Thoracic aorta (tissue), 2 donors: ENCODE measurements at regions not wholly inside any gene's neighbourhood (a gene's known extent, or its start where the extent isn't known, plus 50 kb on each side); places are given as distances from the start of the nearest gene placed in this dataset.

Experiments used
- ATAC-seq: fragments of 150-250 bp; one replicate; pipeline ENCODE4 v1.8.0; 2017; ENCODE audit warnings: low read depth; ENCODE audit not compliant: insufficient number of reproducible peaks, low FRiP score
- DNase-seq: peaks from one replicate; pipeline ENCODE4 v3.0.0-alpha.2; 2020; ENCODE audit warnings: low spot score
- H3K27ac ChIP-seq, 2 donors: fragments of 200-600 bp; sonication (generic); 1 replicate in 1 of 2; 2 replicates in 1 of 2; pipeline ENCODE4 v1.5.1; 2016; ENCODE audit warnings: mild to moderate bottlenecking in 2 of 2, moderate library complexity in 2 of 2
- H3K27me3 ChIP-seq: fragments of 200-600 bp; sonication (generic); replicated peaks from 2 replicates; pipeline ENCODE4 v1.6.0; 2016; ENCODE audit warnings: mild to moderate bottlenecking; ENCODE audit not compliant: insufficient read depth
- H3K36me3 ChIP-seq: fragments of 200-600 bp; sonication (generic); one replicate; pipeline ENCODE4 v1.5.1; 2016
- H3K4me1 ChIP-seq, 2 donors: fragments of 200-600 bp; sonication (generic); 1 replicate in 1 of 2; 2 replicates in 1 of 2; pipeline versions ENCODE4 v1.5.1 to v1.6.0; 2016; ENCODE audit warnings: low read depth in 2 of 2, mild to moderate bottlenecking in 1 of 2; ENCODE audit not compliant: control insufficient read depth in 1 of 2
- H3K4me3 ChIP-seq: fragments of 200-600 bp; sonication (generic); 2 replicates; pipeline ENCODE4 v1.5.1; 2016; ENCODE audit warnings: mild to moderate bottlenecking
- H3K9me3 ChIP-seq: fragments of 200-600 bp; sonication (generic); 2 replicates; pipeline ENCODE4 v1.5.1; 2016
- TF ChIP-seq, protein P1 (sequence below): fragments of 200-600 bp; sonication (generic); IDR thresholded peaks from one replicate; pipeline ENCODE4 v1.5.1; 2019; ENCODE audit warnings: antibody characterized with exemption

DNA sequence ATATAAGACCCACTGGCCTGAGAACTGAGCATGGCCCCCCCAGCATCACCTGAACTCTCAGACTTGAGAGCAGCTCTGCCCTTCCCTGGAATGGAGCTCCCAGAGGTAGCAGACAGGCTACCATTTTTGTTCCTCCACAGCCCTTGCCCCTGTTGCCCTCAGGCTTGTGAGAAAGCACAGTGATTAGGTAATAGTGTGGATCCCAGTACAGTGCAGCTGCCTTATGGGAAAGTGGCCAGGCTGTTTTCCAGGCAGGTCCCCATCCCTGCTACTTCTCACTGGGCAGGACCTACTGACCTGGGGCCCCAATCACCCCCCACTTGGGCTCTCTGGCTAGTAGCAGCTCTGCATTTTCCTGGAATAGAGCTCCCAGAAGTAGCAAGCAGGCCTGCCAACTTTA, 834.0 kb downstream of the DACH1 start:
- H3K9me3 ChIP-seq: no peaks in the 10 kb centered on the region
- TF ChIP-seq, protein P1, sequence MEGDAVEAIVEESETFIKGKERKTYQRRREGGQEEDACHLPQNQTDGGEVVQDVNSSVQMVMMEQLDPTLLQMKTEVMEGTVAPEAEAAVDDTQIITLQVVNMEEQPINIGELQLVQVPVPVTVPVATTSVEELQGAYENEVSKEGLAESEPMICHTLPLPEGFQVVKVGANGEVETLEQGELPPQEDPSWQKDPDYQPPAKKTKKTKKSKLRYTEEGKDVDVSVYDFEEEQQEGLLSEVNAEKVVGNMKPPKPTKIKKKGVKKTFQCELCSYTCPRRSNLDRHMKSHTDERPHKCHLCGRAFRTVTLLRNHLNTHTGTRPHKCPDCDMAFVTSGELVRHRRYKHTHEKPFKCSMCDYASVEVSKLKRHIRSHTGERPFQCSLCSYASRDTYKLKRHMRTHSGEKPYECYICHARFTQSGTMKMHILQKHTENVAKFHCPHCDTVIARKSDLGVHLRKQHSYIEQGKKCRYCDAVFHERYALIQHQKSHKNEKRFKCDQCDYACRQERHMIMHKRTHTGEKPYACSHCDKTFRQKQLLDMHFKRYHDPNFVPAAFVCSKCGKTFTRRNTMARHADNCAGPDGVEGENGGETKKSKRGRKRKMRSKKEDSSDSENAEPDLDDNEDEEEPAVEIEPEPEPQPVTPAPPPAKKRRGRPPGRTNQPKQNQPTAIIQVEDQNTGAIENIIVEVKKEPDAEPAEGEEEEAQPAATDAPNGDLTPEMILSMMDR: no peak
- DNase-seq: no peak
- H3K36me3 ChIP-seq: no peaks in the 10 kb centered on the region
- ATAC-seq: no peak
- no peak overlapping the region for H3K27ac ChIP-seq
- no peaks in the 10 kb centered on the region for H3K27me3 ChIP-seq
- H3K4me3 ChIP-seq: no peak overlapping the region
- H3K4me1 ChIP-seq: no peaks in the 10 kb centered on the region

DNA sequence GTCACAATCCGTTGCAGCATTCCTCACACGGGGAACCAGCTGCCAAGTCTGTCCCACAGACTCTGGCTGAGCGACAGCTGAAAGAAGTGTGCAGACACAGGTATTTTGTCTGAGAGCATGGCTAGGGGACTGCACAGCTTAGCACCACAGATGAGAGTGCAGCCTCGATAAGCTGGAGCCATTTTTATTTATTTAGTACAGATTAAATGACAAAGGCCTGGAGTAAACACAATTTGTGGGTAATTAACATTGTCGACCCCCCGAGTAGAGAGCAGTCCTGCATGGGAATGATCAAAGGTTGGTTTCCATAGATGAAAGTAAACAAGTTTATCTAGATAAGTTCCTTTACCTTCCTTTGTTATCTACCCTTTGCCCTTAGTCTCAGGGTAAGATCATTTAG, 836.2 kb downstream of the DACH1 start:
- no peak for ATAC-seq
- Histone ChIP-seq H3K4me1 (no peaks in the 10 kb centered on the region), H3K27me3 (no peaks in the 10 kb centered on the region), H3K4me3 (no peak overlapping the region), H3K36me3 (no peaks in the 10 kb centered on the region), H3K27ac (no peak overlapping the region), H3K9me3 (no peaks in the 10 kb centered on the region)
- no peak for DNase-seq
- TF ChIP-seq, protein P1: no peak

DNA sequence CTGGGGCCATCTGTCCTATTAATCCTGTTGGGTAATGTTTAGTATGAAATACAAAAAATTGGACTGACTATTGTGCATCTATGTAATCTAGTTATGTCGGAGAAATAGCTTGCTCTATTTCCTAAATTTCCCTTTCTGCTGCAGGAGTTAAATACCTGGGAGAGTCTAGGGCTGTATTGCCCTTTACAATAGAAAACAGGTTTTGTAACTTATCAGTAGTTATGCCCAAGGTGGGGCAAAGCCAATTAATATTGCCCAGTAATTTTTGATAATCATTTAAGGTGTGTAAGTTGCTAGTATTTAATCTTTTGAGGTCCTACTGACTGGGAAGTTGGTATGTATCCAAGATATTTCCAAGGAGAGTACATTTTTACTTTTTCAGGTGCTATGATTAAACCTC, 838.1 kb downstream of the DACH1 start:
- no peaks in the 10 kb centered on the region for H3K9me3 ChIP-seq
- H3K27me3 ChIP-seq: no peaks in the 10 kb centered on the region
- no peaks in the 10 kb centered on the region for H3K36me3 ChIP-seq
- TF ChIP-seq, protein P1: no peak
- no peaks in the 10 kb centered on the region for H3K4me1 ChIP-seq
- H3K27ac ChIP-seq: no peak overlapping the region
- no peak for ATAC-seq
- no peak for DNase-seq
- no peak overlapping the region for H3K4me3 ChIP-seq

DNA sequence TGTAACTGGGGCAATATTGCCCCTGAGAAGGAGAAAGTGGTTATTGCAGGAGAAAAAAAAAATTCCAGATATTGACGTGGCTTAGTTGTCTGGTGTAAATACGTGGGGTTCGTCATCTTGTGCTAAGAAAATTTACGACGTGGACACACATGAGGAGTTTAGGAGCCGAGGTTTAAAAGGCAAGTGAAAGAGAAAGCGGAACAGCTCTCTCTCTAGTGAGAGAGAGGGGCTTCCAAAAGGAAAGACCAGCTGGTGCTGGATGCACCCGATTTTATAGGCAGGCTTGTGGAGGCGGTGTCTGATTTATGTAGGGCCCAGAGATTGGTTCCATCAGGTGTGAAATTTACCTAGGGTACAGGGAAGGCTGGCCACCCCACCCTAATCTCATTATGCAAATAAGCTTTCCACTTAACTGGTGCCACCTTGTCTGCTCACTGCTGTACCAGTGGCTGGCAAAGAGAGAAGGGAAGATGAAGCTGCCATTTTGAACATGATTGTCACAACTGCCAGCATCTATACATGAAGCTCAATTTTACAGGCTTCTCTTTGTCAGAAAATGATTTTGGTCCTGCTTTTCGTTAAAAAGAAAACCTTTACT, 845.1 kb downstream of the DACH1 start:
- ATAC-seq (no peak), DNase-seq (no peak)
- H3K27me3 ChIP-seq: no peaks in the 10 kb centered on the region
- H3K4me3 ChIP-seq: no peak overlapping the region
- H3K27ac ChIP-seq: no peak overlapping the region
- no peaks in the 10 kb centered on the region for H3K9me3 ChIP-seq
- TF ChIP-seq, protein P1: no peak
- no peaks in the 10 kb centered on the region for H3K4me1 ChIP-seq
- no peaks in the 10 kb centered on the region for H3K36me3 ChIP-seq

DNA sequence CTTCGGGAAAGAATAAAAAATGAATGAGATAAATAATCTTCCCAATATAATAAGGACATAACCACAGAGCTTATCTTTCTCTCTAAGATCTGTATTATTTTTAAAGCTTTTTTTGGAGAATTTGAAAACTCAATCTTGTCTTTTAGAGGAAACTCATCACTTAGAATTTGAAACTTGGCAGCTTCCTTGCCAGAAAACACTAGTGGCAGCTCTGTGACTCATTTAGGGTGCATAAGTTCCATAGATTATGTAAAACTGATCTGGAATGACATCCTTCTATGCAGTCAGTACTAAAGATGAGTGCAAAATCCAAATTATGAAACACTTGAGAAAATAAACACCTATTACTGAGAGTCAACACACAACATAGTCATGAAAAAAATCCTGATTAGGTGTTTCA, 848.0 kb downstream of the DACH1 start:
- Histone ChIP-seq H3K9me3 (no peaks in the 10 kb centered on the region), H3K27ac (no peak overlapping the region), H3K4me1 (no peaks in the 10 kb centered on the region), H3K36me3 (no peaks in the 10 kb centered on the region), H3K27me3 (no peaks in the 10 kb centered on the region), H3K4me3 (no peak overlapping the region)
- no peak for ATAC-seq
- TF ChIP-seq, protein P1: no peak
- no peak for DNase-seq
